ENCODE measurements at regions not wholly inside any gene's neighbourhood (a gene's known extent, or its start where the extent isn't known, plus 50 kb on each side); places are given as distances from the start of the nearest gene placed in this dataset.
A peak's percentile ranks its signal among the peaks of the same experiment; 100 is the strongest.

DNA sequence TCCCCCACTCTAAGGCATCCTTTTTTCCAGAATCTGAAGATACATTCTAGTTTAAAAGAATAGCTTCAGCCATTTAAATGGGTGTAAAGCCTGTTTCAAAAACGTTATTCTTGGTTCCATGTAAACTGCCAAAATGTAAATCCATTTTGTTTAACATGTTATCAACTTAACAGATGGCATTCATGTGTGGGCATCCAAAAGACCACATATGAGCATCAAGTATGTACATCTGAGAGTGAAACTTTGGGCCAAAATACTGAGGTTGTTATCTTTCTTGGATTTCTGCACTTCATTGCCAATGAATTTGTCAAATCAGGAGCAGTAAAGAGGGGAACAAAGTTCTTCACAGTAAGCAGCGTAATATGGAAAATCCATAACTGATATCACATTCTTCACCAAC is 395.4 kb downstream of the ZNF804A start:
- Mint-ChIP-seq H3K36me3 (ENCODE audit: low read depth) (no peaks in the 10 kb centered on the region), H3K27ac (no peak overlapping the region), H3K4me1 (no peaks in the 10 kb centered on the region), H3K9me3 (no peaks in the 10 kb centered on the region), H3K27me3 (ENCODE audit: insufficient read depth) (no peaks in the 10 kb centered on the region), H3K4me3 (no peak overlapping the region)
- Histone ChIP-seq H3K36me3 (ENCODE audit: control insufficient read depth, insufficient read depth, low read length) (no peaks in the 10 kb centered on the region), H3K27ac (ENCODE audit: low read depth, low read length) (no peak overlapping the region), H3K9me3 (ENCODE audit: control insufficient read depth, low read length) (no peaks in the 10 kb centered on the region), H3K27me3 (ENCODE audit: control insufficient read depth, insufficient read depth, low read length, poor library complexity, severe bottlenecking) (no peaks in the 10 kb centered on the region), H3K4me3 (ENCODE audit: low read length) (no peak overlapping the region), H3K9ac (ENCODE audit: extremely low read depth, low read length, poor library complexity, severe bottlenecking) (no peak overlapping the region), H3K4me1 (ENCODE audit: control insufficient read depth, insufficient read depth, low read length) (no peaks in the 10 kb centered on the region)
- no peak for TF ChIP-seq CTCF (conservative IDR thresholded peaks at IDR 0.05)
- WGBS, 2 experiments (ENCODE audit: insufficient coverage in 1 of 2, insufficient read length in 1 of 2) = 67 to 93% methylated on average over 1 to 2 of the region's 2 CpGs
- DNase-seq = no peak

GRCh38 chr2:185006481-185006880 is 408.2 kb downstream of the ZNF804A start:
- Histone ChIP-seq H3K4me3 (ENCODE audit: low read length) (no peak overlapping the region), H3K36me3 (ENCODE audit: control insufficient read depth, insufficient read depth, low read length) (no peaks in the 10 kb centered on the region), H3K27ac (ENCODE audit: low read depth, low read length) (no peak overlapping the region), H3K4me1 (ENCODE audit: control insufficient read depth, insufficient read depth, low read length) (no peaks in the 10 kb centered on the region), H3K9me3 (ENCODE audit: control insufficient read depth, low read length) (peaks cover 14% of the 10 kb centered on the region), H3K27me3 (ENCODE audit: control insufficient read depth, insufficient read depth, low read length, poor library complexity, severe bottlenecking) (no peaks in the 10 kb centered on the region), H3K9ac (ENCODE audit: extremely low read depth, low read length, poor library complexity, severe bottlenecking) (no peak overlapping the region)
- no peak overlapping the region for H3K27ac Mint-ChIP-seq
- peaks cover 6% of the 10 kb centered on the region for H3K36me3 Mint-ChIP-seq (ENCODE audit: low read depth)
- peak; percentile 48 for DNase-seq
- H3K9me3 Mint-ChIP-seq = peaks cover 45% of the 10 kb centered on the region
- H3K4me1 Mint-ChIP-seq = no peaks in the 10 kb centered on the region
- H3K27me3 Mint-ChIP-seq (ENCODE audit: insufficient read depth) = no peaks in the 10 kb centered on the region
- WGBS, 2 experiments (ENCODE audit: insufficient coverage in 1 of 2, insufficient read length in 1 of 2) = 84 to 85% methylated on average over 4 of the region's 4 CpGs
- TF ChIP-seq CTCF (conservative IDR thresholded peaks at IDR 0.05) = no peak
- no peak overlapping the region for H3K4me3 Mint-ChIP-seq

DNA sequence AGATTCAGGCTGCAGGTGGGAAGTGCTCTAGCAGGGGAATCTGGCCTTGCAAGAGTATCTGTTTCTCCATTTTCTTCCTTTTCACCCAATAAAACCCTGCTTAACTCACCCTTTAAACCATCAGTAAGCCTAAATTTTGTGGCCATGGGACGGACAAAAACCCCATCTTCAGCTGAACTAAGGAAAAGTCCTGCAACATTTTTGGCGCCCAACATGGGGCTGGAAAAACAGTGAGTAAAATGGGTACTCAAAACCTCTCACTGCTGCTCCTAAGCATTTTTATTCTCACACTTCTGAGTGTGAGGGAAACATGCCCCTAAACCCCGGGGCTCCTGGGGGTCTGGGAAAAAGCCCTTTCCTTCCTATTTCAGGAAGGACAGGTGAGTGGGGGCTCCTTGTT is 414.3 kb downstream of the ZNF804A start:
- H3K27ac ChIP-seq (ENCODE audit: low read depth, low read length) = no peak overlapping the region
- no peaks in the 10 kb centered on the region for H3K36me3 ChIP-seq (ENCODE audit: control insufficient read depth, insufficient read depth, low read length)
- Mint-ChIP-seq H3K27ac (no peak overlapping the region), H3K9me3 (peaks cover 51% of the 10 kb centered on the region), H3K4me3 (no peak overlapping the region), H3K27me3 (ENCODE audit: insufficient read depth) (no peaks in the 10 kb centered on the region), H3K4me1 (no peaks in the 10 kb centered on the region), H3K36me3 (ENCODE audit: low read depth) (peaks cover 7% of the 10 kb centered on the region)
- H3K4me1 ChIP-seq (ENCODE audit: control insufficient read depth, insufficient read depth, low read length) = no peaks in the 10 kb centered on the region
- H3K9ac ChIP-seq (ENCODE audit: extremely low read depth, low read length, poor library complexity, severe bottlenecking) = no peak overlapping the region
- no peak for TF ChIP-seq CTCF (conservative IDR thresholded peaks at IDR 0.05)
- 85% methylated on average over 3 of the region's 3 CpGs; no CpG with 5 or more reads in 1 of the 2 experiments for WGBS, 2 experiments (ENCODE audit: insufficient coverage in 1 of 2, insufficient read length in 1 of 2)
- H3K9me3 ChIP-seq (ENCODE audit: control insufficient read depth, low read length) = peaks cover 42% of the 10 kb centered on the region
- H3K4me3 ChIP-seq (ENCODE audit: low read length) = no peak overlapping the region
- no peaks in the 10 kb centered on the region for H3K27me3 ChIP-seq (ENCODE audit: control insufficient read depth, insufficient read depth, low read length, poor library complexity, severe bottlenecking)
- DNase-seq = peak; percentile 49
